HCEC 1CT (cell line): ENCODE measurements at regions not wholly inside any gene's neighbourhood (a gene's known extent, or its start where the extent isn't known, plus 50 kb on each side); places are given as distances from the start of the nearest gene placed in this dataset.

Experiments used
- DNase-seq: peaks from one replicate; pipeline ENCODE4 v3.0.0-alpha.2; 2017

- DNase-seq = no peak
Measured at GRCh38 chr11:30735946-30736345, 149.8 kb upstream of the MPPED2 start.

DNA sequence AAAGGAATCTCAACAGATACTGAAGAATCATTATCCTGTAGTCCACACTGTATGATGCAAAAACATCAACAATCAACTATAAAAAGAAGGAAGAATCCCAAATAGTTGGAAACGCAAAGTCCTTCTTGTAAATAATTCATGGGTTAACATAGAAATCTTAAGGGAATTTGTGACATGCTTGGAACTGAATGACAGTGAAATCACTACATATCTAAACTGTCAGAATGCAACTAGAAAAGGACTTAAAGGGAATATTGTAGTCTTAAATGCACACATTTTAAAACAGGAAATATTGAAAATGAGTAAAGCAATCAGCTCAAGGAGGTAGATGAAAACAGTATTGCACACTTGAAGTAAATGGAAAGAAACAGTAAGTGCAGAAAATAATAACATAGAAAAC lies 147.6 kb upstream of the MPPED2 start:
- no peak for DNase-seq

- no peak for DNase-seq
Measured at GRCh38 chr11:30730011-30730410, 143.9 kb upstream of the MPPED2 start.

GRCh38 chr11:30729187-30729713 lies 143.1 kb upstream of the MPPED2 start:
- DNase-seq = no peak

GRCh38 chr11:30725645-30726195 lies 139.6 kb upstream of the MPPED2 start:
- no peak for DNase-seq

GRCh38 chr11:30724274-30724673 lies 138.1 kb upstream of the MPPED2 start:
- DNase-seq = no peak

DNA sequence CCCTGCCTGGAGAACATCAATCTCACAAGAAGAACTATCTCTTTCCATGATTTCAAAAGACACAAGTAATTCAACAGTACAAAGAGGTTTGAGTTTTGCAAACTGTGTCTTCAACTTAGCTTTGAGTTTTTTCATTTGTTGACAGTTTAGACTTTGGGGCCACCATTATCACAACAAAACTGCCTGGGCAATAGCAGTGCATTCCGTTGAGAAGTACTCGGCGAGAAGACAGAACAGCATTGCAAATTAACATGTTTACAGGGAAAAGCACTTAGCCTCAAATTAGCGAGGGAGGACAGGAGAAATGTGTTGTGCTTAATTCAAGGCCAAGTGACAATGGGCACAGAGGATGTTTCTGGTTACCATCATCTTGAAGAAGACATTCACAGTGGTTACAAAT lies 133.2 kb upstream of the MPPED2 start:
- DNase-seq = no peak

DNA sequence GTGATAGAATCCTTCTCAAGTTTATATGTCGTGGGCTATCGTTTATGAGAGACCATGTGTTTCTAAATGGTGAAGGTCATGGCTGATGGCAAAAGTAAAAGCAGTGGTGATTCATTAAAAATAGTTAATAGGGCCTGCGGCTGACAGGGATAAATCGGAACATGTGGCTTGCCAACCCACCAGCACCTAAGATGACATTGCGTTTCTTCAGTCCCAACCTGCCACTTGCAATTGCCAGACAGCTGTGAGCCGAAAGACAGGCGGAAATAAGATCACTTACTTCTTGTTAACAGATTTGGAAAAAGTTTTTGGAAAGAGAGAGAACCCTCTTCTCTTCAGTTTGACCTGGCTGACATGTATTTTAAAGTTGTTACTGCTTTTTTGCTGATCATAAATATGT lies 131.5 kb upstream of the MPPED2 start:
- no peak for DNase-seq

DNA sequence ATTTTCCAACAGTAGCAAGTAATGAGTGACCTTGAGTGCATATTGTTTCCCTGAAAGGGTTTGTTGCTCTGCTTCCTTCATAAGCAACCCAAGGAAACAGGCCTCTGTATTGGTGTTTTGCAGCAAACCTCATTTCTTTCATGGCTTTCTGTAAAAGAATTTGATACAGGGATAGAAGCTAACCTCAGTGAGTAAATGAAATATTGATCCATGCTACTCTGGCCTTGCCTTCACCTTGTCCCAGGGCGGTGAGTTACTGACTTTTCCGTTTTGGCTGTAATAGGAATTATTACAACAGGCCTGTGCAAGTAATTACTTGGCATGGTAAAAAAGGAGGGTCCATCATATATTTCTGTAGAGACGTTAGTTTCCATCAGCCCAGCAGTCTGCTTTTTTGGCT lies 130.9 kb upstream of the MPPED2 start:
- no peak for DNase-seq

GRCh38 chr11:30712749-30713148 lies 126.6 kb upstream of the MPPED2 start:
- no peak for DNase-seq

- DNase-seq = no peak
Measured at GRCh38 chr11:30710221-30710620, 124.1 kb upstream of the MPPED2 start.

DNA sequence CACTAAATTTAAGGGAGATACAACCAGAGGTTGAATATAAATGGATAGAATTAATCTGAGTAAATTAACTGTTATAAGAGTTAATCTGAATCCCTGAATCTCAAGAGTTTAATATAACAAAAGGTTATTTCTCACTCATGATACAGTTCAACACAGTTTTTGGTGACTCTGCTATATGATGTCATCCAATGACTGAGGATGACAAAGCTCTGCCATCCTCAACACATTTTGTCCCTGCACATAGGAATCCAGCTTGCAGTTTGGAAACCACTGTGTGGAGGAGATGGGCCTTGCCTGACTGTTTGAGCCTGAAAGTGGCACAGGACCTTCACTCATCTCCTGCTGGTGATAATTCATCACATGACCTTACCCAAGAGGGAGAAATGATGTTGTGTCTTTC lies 121.0 kb upstream of the MPPED2 start:
- no peak for DNase-seq

DNA sequence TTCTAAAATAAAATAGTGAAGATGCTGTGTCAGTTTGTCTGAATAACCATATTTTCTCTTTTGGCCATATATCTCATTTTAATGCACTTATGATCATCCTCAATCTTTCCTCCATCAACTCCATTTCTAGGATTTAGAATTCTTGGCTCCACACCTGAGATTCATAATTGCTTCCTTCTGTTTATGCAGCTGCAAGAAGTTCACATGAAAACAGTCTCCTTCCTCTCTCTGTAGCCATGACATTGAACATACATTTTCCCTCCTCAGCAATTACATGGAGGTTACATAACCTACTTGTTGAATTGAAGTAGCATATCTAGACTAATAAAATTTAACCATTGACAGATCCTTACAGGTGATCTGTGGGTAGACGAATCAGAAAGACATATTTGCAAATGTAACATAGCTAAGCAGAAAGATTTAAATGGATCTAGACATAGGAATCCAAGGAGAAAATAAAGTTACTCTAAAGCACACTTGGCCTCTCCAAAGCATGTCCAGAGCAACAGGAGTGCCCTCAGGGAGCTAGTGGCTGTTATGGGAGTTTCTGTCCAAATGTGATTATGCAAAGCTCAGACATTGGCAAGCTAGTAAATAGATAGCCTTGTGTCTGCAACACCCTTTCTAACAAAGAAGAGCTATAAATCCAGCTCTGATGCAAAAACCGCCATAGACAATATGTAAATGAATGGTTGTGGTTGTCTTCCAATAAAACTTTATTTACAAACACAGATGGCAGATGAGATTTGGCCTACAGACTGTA lies 119.9 kb upstream of the MPPED2 start:
- no peak for DNase-seq

DNA sequence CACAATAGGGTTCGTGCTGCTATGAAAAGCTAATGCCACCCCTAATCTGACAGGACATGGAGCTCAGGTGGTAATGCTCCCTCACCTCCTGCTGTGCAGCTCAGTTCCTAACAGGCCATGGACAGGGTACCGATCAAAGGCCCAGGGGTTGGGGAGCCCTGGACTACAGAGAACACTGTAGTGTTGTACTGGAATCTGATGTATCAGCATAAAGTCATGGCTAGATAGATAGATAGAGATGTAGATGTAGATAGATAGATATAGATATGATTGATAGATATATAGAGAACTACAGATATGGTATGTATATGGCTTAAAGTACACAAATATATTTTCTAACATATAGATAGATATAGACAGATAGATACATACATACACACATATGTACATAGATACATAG lies 112.3 kb upstream of the MPPED2 start:
- no peak for DNase-seq

- no peak for DNase-seq
Measured at GRCh38 chr11:30697032-30697431, 110.9 kb upstream of the MPPED2 start.

GRCh38 chr11:30684772-30685171 lies 98.6 kb upstream of the MPPED2 start:
- no peak for DNase-seq

DNA sequence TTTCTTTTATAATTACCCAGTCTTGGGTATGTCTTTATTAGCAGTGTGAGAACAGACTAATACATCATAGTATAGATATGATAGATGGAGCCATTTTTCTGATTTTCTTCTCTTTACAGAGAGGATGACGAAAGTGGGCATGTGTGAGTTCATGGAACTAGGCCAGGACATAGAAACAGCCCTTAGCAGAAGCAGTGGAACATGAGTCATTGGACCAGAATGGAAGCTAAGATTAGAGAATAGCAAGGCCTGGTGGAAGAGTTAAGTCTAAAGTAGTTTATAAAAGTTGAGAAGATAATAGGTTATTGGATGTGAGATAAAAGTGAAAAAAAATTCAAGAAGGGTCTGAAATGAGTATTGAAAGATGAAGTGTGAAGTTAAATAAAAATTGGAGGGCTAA lies 97.0 kb upstream of the MPPED2 start:
- DNase-seq = no peak

- DNase-seq = no peak
Measured at GRCh38 chr11:30666817-30667216, 80.7 kb upstream of the MPPED2 start.

GRCh38 chr11:30665067-30665466 lies 78.9 kb upstream of the MPPED2 start:
- no peak for DNase-seq

DNA sequence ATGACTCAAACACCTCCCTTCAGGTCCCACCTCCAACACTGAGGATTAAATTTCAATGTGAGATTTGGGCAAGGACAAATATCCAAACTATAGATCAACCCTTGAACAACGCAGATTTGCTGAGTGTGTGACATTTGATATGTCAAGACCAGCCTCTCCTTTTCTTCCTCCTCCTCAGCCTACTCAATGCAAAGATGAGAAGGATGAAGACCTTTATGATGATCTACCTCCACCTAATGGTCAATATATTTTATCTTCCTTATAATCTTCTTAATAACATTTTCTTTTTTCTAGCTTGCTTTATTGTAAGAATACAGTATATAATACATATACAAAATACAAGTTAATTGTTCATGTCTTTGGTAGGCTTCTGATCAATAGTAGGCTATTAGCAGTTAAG lies 67.5 kb upstream of the MPPED2 start:
- no peak for DNase-seq

DNA sequence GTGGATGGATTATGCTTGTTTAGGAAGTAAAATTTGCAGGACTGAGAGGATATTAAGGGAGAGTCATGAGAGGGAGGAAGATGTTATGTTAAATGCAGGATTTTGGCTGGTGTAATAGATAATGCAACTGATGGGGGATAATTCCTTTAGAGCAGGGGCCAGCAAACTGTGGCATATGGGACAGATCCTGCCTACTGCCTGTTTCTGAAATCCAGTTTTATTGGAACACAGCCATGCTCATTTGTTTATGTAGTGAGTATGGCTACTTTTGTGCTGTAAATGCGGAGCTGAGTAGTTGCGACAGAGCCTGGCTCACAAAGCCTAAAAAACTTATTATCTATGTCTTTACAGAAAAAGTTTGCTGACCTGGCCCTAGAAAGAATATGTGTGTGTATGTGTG lies 66.6 kb upstream of the MPPED2 start:
- no peak for DNase-seq

DNA sequence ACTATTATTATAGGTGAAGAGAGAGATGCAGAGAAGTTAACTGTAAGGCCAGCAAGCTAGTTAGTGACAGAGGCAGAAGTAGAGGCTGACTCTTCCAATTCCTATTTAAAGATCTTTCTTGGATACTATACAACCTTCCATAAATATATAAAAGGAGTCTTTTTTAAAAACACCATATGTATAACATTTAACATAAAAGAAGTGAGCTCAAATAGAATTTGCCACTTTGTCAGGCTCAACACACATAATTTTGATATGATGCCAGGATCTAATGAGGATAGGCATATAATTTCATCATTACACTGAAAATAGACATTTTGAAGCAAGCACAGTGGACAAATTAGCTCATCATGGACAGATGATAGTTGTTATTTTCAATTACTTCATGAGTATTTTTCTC lies 64.1 kb upstream of the MPPED2 start:
- no peak for DNase-seq
